ENCODE measurements at regions not wholly inside any gene's neighbourhood (a gene's known extent, or its start where the extent isn't known, plus 50 kb on each side); places are given as distances from the start of the nearest gene placed in this dataset.

- no peak for DNase-seq (ENCODE audit: low read depth)
Observed at GRCh38 chr1:112783059-112783458, 67.9 kb upstream of the PPM1J start.

GRCh38 chr1:112779665-112780526 is 64.8 kb upstream of the PPM1J start:
- DNase-seq (ENCODE audit: low read depth): no peak

- DNase-seq (ENCODE audit: low read depth): no peak
Observed at GRCh38 chr1:112778137-112778536, 63.0 kb upstream of the PPM1J start.

- DNase-seq (ENCODE audit: low read depth): no peak
Observed at GRCh38 chr1:112776688-112777087, 61.6 kb upstream of the PPM1J start.

GRCh38 chr1:112772781-112773180 is 57.6 kb upstream of the PPM1J start:
- DNase-seq (ENCODE audit: low read depth): no peak

- no peak for DNase-seq (ENCODE audit: low read depth)
Observed at GRCh38 chr1:112770724-112771123, 55.6 kb upstream of the PPM1J start.

GRCh38 chr1:112769611-112770010 is 54.5 kb upstream of the PPM1J start:
- no peak for DNase-seq (ENCODE audit: low read depth)

- DNase-seq (ENCODE audit: low read depth): no peak
Observed at GRCh38 chr1:112767646-112768045, 52.5 kb upstream of the PPM1J start.
